SK-N-SH (cell line): ENCODE measurements at regions not wholly inside any gene's neighbourhood (a gene's known extent, or its start where the extent isn't known, plus 50 kb on each side); places are given as distances from the start of the nearest gene placed in this dataset.

Experiments used
- CTCF ChIA-PET: fragments of 300-600, 350-600 bp; formaldehyde crosslinking; extraction: SDS; loops from one replicate; lab custom pipeline; 2021; lab: Yijun Ruan, JAX
- POLR2A ChIA-PET: fragments of 350-600 bp; sonication (Branson Sonifier 250); formaldehyde crosslinking; extraction: SDS; loops from one replicate; lab custom pipeline; 2020; ENCODE audit warnings: antibody characterized with exemption, inconsistent platforms; lab: Yijun Ruan, JAX
- DNase-seq: peaks from one replicate; pipeline ENCODE4 v3.0.0; 2012
- H2AFZ ChIP-seq: fragments of 200-600 bp; sonication (generic); 2 replicates; pipeline ENCODE4 v1.8.1; 2016; ENCODE audit warnings: antibody characterized with exemption, mild to moderate bottlenecking, low read depth
- H3F3A ChIP-seq: fragments of 200-600 bp; sonication (generic); replicated peaks from 2 replicates; pipeline ENCODE3; 2016; ENCODE audit warnings: antibody characterized with exemption, mild to moderate bottlenecking; ENCODE audit not compliant: insufficient read depth
- H3K27ac ChIP-seq, 2 experiments: fragments of 200-500 bp in 1 of 2; fragments of 200-600 bp in 1 of 2; sonication (Bioruptor generic) in 1 of 2; sonication (generic), shearing (Covaris generic) in 1 of 2; 2 replicates each; pipeline versions ENCODE4 v1.5.1 to v1.6.1; 2014 to 2016; ENCODE audit warnings: low read depth in 2 of 2, inconsistent platforms in 1 of 2, low read length in 1 of 2, mild to moderate bottlenecking in 1 of 2, mixed read lengths in 1 of 2
- H3K27me3 ChIP-seq: fragments of 200-600 bp; sonication (generic), shearing (Covaris generic); 2 replicates; pipeline ENCODE4 v1.6.1; 2016; ENCODE audit warnings: mixed run types; ENCODE audit not compliant: insufficient read depth
- H3K36me3 ChIP-seq, 2 experiments: fragments of 200-500 bp in 1 of 2; fragments of 200-600 bp in 1 of 2; sonication (Bioruptor generic) in 1 of 2; sonication (generic) in 1 of 2; replicated peaks in 1 of 2; 2 replicates each; pipeline versions ENCODE3 to v1.5.1; 2014 to 2016; ENCODE audit warnings: low read length in 1 of 2, mild to moderate bottlenecking in 1 of 2; ENCODE audit not compliant: insufficient read depth in 2 of 2, control insufficient read depth in 1 of 2
- H3K4me1 ChIP-seq, 2 experiments: fragments of 200-500 bp in 1 of 2; fragments of 200-600 bp in 1 of 2; sonication (Bioruptor generic) in 1 of 2; sonication (generic), shearing (Covaris generic) in 1 of 2; 2 replicates each; pipeline versions ENCODE4 v1.5.1 to v1.6.1; 2014 to 2016; ENCODE audit warnings: low read depth in 1 of 2, low read length in 1 of 2, mixed run types in 1 of 2; ENCODE audit not compliant: insufficient read depth in 2 of 2, control insufficient read depth in 1 of 2
- H3K4me2 ChIP-seq: fragments of 200-600 bp; sonication (generic), shearing (Covaris generic); 2 replicates; pipeline ENCODE4 v1.6.1; 2017; ENCODE audit warnings: mixed run types
- H3K4me3 ChIP-seq, 2 experiments: fragments of 200-500 bp in 1 of 2; fragments of 200-600 bp in 1 of 2; sonication (Bioruptor generic) in 1 of 2; sonication (generic), shearing (Covaris generic) in 1 of 2; 2 replicates each; pipeline versions ENCODE4 v1.5.1 to v1.8.1; 2014 to 2016; ENCODE audit warnings: low read depth in 2 of 2, inconsistent platforms in 1 of 2, low read length in 1 of 2, mild to moderate bottlenecking in 1 of 2, mixed read lengths in 1 of 2, moderate library complexity in 1 of 2
- H3K79me2 ChIP-seq: fragments of 200-600 bp; sonication (generic); 2 replicates; pipeline ENCODE4 v1.8.1; 2017; ENCODE audit warnings: mild to moderate bottlenecking; ENCODE audit not compliant: insufficient read depth
- H3K9ac ChIP-seq: fragments of 200-600 bp; sonication (generic); 2 replicates; pipeline ENCODE4 v1.6.1; 2017; ENCODE audit warnings: mixed run types
- H3K9me2 ChIP-seq: fragments of 200-600 bp; sonication (generic); 2 replicates; pipeline ENCODE4 v1.6.1; 2017; ENCODE audit warnings: mixed run types
- H3K9me3 ChIP-seq: fragments of 200-600 bp; sonication (generic); 2 replicates; pipeline ENCODE4 v1.6.1; 2017; ENCODE audit warnings: mixed run types, mild to moderate bottlenecking, moderate library complexity
- H4K20me1 ChIP-seq: fragments of 200-600 bp; sonication (generic); 2 replicates; pipeline ENCODE4 v1.6.1; 2017; ENCODE audit warnings: mild to moderate bottlenecking, mixed run types; ENCODE audit not compliant: insufficient read depth
- ELF1 ChIP-seq: IDR thresholded peaks from 2 replicates; pipeline ENCODE4 v1.4.0; 2012
- EP300 ChIP-seq, 2 experiments: IDR thresholded peaks; 2 replicates each; pipeline versions ENCODE4 v1.4.0 to v1.6.1; 2012; ENCODE audit warnings: borderline replicate concordance in 1 of 2, low read depth in 1 of 2, low read length in 1 of 2
- EZH2phosphoT487 ChIP-seq: fragments of 200-600 bp; sonication (generic); IDR thresholded peaks from 2 replicates; pipeline ENCODE4 v1.6.1; 2017; ENCODE audit warnings: low read depth, mixed run types, mild to moderate bottlenecking, antibody characterized with exemption, moderate library complexity, borderline replicate concordance
- FOSL2 ChIP-seq: IDR thresholded peaks from 2 replicates; pipeline ENCODE4 v1.4.0; 2012; ENCODE audit warnings: low read depth, mild to moderate bottlenecking, moderate library complexity, borderline replicate concordance
- FOXM1 ChIP-seq: IDR thresholded peaks from 2 replicates; pipeline ENCODE4 v1.4.0; 2012; ENCODE audit warnings: low read depth, mild to moderate bottlenecking
- GABPA ChIP-seq: IDR thresholded peaks from 2 replicates; pipeline ENCODE4 v1.4.0; 2012; ENCODE audit warnings: low read depth, mild to moderate bottlenecking
- GATA2 ChIP-seq: sonication (generic); formaldehyde crosslinking; IDR thresholded peaks from 2 replicates; pipeline ENCODE4 v1.5.0; 2020; ENCODE audit warnings: mild to moderate bottlenecking, missing genetic modification reagents
- JUND ChIP-seq: IDR thresholded peaks from 2 replicates; pipeline ENCODE4 v1.4.0; 2012
- MEF2A ChIP-seq: IDR thresholded peaks from 2 replicates; pipeline ENCODE4 v1.4.0; 2012; ENCODE audit warnings: low read depth, borderline replicate concordance
- NRF1 ChIP-seq: IDR thresholded peaks from 2 replicates; pipeline ENCODE4 v1.6.1; 2012; ENCODE audit warnings: low read depth, mild to moderate bottlenecking, low read length
- POLR2AphosphoS5 ChIP-seq: IDR thresholded peaks from 2 replicates; pipeline ENCODE4 v1.6.1; 2012; ENCODE audit warnings: low read depth, low read length
- RCOR1 ChIP-seq: fragments of 150-350 bp; IDR thresholded peaks from 2 replicates; pipeline ENCODE4 v1.6.1; 2017; ENCODE audit warnings: antibody characterized with exemption, low read length
- RFX5 ChIP-seq: IDR thresholded peaks from 2 replicates; pipeline ENCODE4 v1.6.1; 2012; ENCODE audit warnings: mild to moderate bottlenecking, improper control_type of control experiment, low read length
- RXRA ChIP-seq: IDR thresholded peaks from 2 replicates; pipeline ENCODE4 v1.4.0; 2012; ENCODE audit warnings: low read depth, mild to moderate bottlenecking, borderline replicate concordance
- SMC3 ChIP-seq: IDR thresholded peaks from 2 replicates; pipeline ENCODE4 v1.6.1; 2012; ENCODE audit warnings: low read depth, low read length, improper control_type of control experiment
- TCF12 ChIP-seq: IDR thresholded peaks from 2 replicates; pipeline ENCODE4 v1.4.0; 2012
- YY1 ChIP-seq: IDR thresholded peaks from 2 replicates; pipeline ENCODE4 v1.4.0; 2012; ENCODE audit warnings: low read depth, mild to moderate bottlenecking
- WGBS: methylation state at CpG from one replicate; pipeline ENCODE4 v1.1.6; 2017; ENCODE audit warnings: low lambda C conversion rate; 5-methylcytosine and 5-hydroxymethylcytosine counted together
- TF ChIP-seq, protein P1 (sequence below): IDR thresholded peaks from 2 replicates; pipeline ENCODE4; 2012
- TF ChIP-seq, protein P2 (sequence below): IDR thresholded peaks from 2 replicates; pipeline ENCODE4 v1.6.1; 2012; ENCODE audit warnings: mild to moderate bottlenecking, low read depth, low read length, moderate library complexity
- TF ChIP-seq, protein P3 (sequence below): fragments of 150-350 bp; IDR thresholded peaks from 2 replicates; pipeline ENCODE4 v1.6.1; 2017; ENCODE audit warnings: antibody characterized with exemption, low read length, low read depth, borderline replicate concordance
- TF ChIP-seq, protein P4 (sequence below): IDR thresholded peaks from 2 replicates; pipeline ENCODE4 v1.4.0; 2012; ENCODE audit warnings: low read depth, borderline replicate concordance

DNA sequence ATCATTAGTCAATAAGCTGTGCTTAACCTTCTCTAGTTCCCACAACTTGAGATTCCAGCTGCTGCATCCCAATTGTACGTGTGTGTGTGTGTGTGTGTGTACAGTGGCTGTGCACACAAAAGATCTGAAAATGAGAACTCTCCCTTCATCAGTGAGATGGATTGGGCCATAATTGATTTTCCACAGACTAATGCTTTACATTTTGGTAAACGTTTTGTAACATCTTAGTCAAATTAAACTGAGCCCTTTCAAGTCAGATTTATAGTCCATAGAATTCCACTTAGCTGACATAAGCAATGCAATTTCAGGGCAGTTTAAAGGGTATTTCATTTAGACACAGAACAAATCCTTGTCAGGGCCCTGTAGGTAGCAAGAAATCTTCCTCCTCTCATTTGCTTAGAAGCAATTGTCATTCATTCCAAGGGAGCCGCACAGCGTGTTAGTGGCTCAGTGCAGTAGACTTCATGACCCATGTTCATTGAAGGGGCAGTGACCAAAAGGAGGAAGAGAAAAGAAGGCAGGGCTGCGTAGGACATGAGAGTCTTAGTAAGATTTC, 1123.5 kb upstream of the AUTS2 start:
- no peak overlapping the region for H3K9ac ChIP-seq

DNA sequence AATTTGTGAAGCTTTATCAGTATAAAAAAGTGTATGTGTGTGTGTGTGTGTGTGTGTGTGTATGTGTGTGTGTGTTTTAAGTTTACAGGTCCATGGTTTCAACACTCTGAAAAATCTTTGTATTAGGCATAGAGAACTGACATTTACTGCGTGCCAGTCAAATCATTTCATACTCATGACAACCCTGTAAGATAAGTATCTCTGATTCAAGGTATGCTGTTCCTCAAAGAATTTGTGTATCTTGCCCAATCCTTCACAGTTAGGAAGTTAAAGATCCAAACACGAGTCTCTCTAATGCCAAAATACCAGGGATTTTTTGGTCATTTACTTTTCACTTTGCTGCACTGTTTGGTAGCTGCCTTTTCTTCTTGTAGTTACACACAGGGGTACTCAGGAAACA, 1121.3 kb upstream of the AUTS2 start:
- TF ChIP-seq EP300 (IDR thresholded peaks at IDR 0.05; ENCODE audit: borderline replicate concordance in 1 of 2, low read depth in 1 of 2, low read length in 1 of 2) (no peak), RFX5 (no peak), EZH2phosphoT487 (no peak), MEF2A (no peak)
- TF ChIP-seq, protein P1, sequence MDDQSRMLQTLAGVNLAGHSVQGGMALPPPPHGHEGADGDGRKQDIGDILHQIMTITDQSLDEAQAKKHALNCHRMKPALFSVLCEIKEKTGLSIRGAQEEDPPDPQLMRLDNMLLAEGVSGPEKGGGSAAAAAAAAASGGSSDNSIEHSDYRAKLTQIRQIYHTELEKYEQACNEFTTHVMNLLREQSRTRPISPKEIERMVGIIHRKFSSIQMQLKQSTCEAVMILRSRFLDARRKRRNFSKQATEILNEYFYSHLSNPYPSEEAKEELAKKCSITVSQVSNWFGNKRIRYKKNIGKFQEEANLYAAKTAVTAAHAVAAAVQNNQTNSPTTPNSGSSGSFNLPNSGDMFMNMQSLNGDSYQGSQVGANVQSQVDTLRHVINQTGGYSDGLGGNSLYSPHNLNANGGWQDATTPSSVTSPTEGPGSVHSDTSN = no peak
- TF ChIP-seq, protein P2, sequence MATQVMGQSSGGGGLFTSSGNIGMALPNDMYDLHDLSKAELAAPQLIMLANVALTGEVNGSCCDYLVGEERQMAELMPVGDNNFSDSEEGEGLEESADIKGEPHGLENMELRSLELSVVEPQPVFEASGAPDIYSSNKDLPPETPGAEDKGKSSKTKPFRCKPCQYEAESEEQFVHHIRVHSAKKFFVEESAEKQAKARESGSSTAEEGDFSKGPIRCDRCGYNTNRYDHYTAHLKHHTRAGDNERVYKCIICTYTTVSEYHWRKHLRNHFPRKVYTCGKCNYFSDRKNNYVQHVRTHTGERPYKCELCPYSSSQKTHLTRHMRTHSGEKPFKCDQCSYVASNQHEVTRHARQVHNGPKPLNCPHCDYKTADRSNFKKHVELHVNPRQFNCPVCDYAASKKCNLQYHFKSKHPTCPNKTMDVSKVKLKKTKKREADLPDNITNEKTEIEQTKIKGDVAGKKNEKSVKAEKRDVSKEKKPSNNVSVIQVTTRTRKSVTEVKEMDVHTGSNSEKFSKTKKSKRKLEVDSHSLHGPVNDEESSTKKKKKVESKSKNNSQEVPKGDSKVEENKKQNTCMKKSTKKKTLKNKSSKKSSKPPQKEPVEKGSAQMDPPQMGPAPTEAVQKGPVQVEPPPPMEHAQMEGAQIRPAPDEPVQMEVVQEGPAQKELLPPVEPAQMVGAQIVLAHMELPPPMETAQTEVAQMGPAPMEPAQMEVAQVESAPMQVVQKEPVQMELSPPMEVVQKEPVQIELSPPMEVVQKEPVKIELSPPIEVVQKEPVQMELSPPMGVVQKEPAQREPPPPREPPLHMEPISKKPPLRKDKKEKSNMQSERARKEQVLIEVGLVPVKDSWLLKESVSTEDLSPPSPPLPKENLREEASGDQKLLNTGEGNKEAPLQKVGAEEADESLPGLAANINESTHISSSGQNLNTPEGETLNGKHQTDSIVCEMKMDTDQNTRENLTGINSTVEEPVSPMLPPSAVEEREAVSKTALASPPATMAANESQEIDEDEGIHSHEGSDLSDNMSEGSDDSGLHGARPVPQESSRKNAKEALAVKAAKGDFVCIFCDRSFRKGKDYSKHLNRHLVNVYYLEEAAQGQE = no peak
- TF ChIP-seq, protein P3, sequence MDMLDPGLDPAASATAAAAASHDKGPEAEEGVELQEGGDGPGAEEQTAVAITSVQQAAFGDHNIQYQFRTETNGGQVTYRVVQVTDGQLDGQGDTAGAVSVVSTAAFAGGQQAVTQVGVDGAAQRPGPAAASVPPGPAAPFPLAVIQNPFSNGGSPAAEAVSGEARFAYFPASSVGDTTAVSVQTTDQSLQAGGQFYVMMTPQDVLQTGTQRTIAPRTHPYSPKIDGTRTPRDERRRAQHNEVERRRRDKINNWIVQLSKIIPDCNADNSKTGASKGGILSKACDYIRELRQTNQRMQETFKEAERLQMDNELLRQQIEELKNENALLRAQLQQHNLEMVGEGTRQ = no peak
- no peaks in the 10 kb centered on the region for H3K4me1 ChIP-seq

More for the DNA sequence above, 1123.5 kb upstream of the AUTS2 start:
- H3K9me2 ChIP-seq = no peaks in the 10 kb centered on the region
- CTCF ChIA-PET = interaction anchor here (0.9 kb wide), 1 partner anchor 9 kb away, joined by 3 read pairs; no protein-coding TSS in a partner anchor
- TF ChIP-seq RCOR1 = no peak
- no peak for TF ChIP-seq POLR2AphosphoS5
- TF ChIP-seq MEF2A = no peak
- TF ChIP-seq FOSL2 = no peak
- no peak for TF ChIP-seq GATA2
- TF ChIP-seq SMC3 = no peak
- TF ChIP-seq, protein P4, sequence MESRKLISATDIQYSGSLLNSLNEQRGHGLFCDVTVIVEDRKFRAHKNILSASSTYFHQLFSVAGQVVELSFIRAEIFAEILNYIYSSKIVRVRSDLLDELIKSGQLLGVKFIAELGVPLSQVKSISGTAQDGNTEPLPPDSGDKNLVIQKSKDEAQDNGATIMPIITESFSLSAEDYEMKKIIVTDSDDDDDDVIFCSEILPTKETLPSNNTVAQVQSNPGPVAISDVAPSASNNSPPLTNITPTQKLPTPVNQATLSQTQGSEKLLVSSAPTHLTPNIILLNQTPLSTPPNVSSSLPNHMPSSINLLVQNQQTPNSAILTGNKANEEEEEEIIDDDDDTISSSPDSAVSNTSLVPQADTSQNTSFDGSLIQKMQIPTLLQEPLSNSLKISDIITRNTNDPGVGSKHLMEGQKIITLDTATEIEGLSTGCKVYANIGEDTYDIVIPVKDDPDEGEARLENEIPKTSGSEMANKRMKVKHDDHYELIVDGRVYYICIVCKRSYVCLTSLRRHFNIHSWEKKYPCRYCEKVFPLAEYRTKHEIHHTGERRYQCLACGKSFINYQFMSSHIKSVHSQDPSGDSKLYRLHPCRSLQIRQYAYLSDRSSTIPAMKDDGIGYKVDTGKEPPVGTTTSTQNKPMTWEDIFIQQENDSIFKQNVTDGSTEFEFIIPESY = no peak
- TF ChIP-seq JUND = no peak
- no peak for TF ChIP-seq RXRA
- TF ChIP-seq, protein P1 = no peak
- TF ChIP-seq FOXM1 = no peak
- no peak for TF ChIP-seq GABPA
- no peak for TF ChIP-seq NRF1
- TF ChIP-seq ELF1 = no peak
- TF ChIP-seq TCF12 = no peak
- TF ChIP-seq RFX5 = no peak
- no peak for TF ChIP-seq YY1
- no peak overlapping the region for H3K27ac ChIP-seq
- no peaks in the 10 kb centered on the region for H3K27me3 ChIP-seq
- no peak for DNase-seq
- no peaks in the 10 kb centered on the region for H3K9me3 ChIP-seq
- no peak overlapping the region for H3K4me2 ChIP-seq
- 64% methylated on average over 5 of the region's 5 CpGs for WGBS
- H3K36me3 ChIP-seq = no peaks in the 10 kb centered on the region
- no peak overlapping the region for H3K4me3 ChIP-seq
- no peaks in the 10 kb centered on the region for H4K20me1 ChIP-seq
- H3K79me2 ChIP-seq = no peaks in the 10 kb centered on the region
- H3F3A ChIP-seq = no peaks in the 10 kb centered on the region
- no peak overlapping the region for H2AFZ ChIP-seq
- POLR2A ChIA-PET = no interaction called here
- H3K4me1 ChIP-seq = no peaks in the 10 kb centered on the region

More for the DNA sequence above, 1121.3 kb upstream of the AUTS2 start:
- no peaks in the 10 kb centered on the region for H3K9me3 ChIP-seq
- POLR2A ChIA-PET = no interaction called here
- no peak for DNase-seq
- H2AFZ ChIP-seq = no peak overlapping the region
- no peak overlapping the region for H3K4me2 ChIP-seq
- H3K27me3 ChIP-seq = no peaks in the 10 kb centered on the region
- H3K79me2 ChIP-seq = no peaks in the 10 kb centered on the region
- H3K9me2 ChIP-seq = no peaks in the 10 kb centered on the region
- H4K20me1 ChIP-seq = no peaks in the 10 kb centered on the region
- 48% methylated on average over 2 of the region's 2 CpGs for WGBS
- H3K4me3 ChIP-seq = no peak overlapping the region
- no peaks in the 10 kb centered on the region for H3F3A ChIP-seq
- H3K36me3 ChIP-seq = no peaks in the 10 kb centered on the region
- CTCF ChIA-PET = interaction anchor here (1.0 to 1.3 kb wide), 2 partner anchors 11 to 45 kb away, joined by 4 to 5 read pairs; no protein-coding TSS in a partner anchor
- no peak overlapping the region for H3K9ac ChIP-seq
- H3K27ac ChIP-seq = no peak overlapping the region
